NCI-H1930 (cell line): ENCODE measurements at regions not wholly inside any gene's neighbourhood (a gene's known extent, or its start where the extent isn't known, plus 50 kb on each side); places are given as distances from the start of the nearest gene placed in this dataset.

Experiments
- DNase-seq, 2 experiments: peaks; one replicate each; lab custom pipeline; 2025; lab: John Stamatoyannopoulos, UW

- no peak for DNase-seq
Observed at GRCh38 chr16:81185416-81185815, 53.1 kb upstream of the BCO1 start.

- peak; percentile 6 to 38 for DNase-seq
Observed at GRCh38 chr16:81181013-81181720, 57.3 kb upstream of the BCO1 start.

GRCh38 chr16:81180578-81180977 is 57.9 kb upstream of the BCO1 start:
- DNase-seq = no peak

- no peak for DNase-seq
Observed at GRCh38 chr16:81179219-81179618, 59.3 kb upstream of the BCO1 start.

GRCh38 chr16:81175325-81175891 is 63.1 kb upstream of the BCO1 start:
- DNase-seq = no peak

- no peak for DNase-seq
Observed at GRCh38 chr16:81174644-81175324, 63.7 kb upstream of the BCO1 start.

GRCh38 chr16:81172769-81173658 is 65.5 kb upstream of the BCO1 start:
- DNase-seq = no peak

GRCh38 chr16:81170824-81171223 is 67.7 kb upstream of the BCO1 start:
- no peak for DNase-seq

GRCh38 chr16:81168406-81168805 is 70.1 kb upstream of the BCO1 start:
- DNase-seq = no peak

GRCh38 chr16:81167851-81168250 is 70.6 kb upstream of the BCO1 start:
- DNase-seq = no peak

GRCh38 chr16:81166417-81167300 is 70.5 kb upstream of the GCSH start:
- no peak for DNase-seq

- DNase-seq = no peak
Observed at GRCh38 chr16:81165411-81166097, 69.4 kb upstream of the GCSH start.

- no peak for DNase-seq
Observed at GRCh38 chr16:81164958-81165357, 68.8 kb upstream of the GCSH start.

GRCh38 chr16:81164481-81164880 is 68.3 kb upstream of the GCSH start:
- no peak for DNase-seq

- no peak for DNase-seq
Observed at GRCh38 chr16:81163671-81164070, 67.5 kb upstream of the GCSH start.

GRCh38 chr16:81158964-81159363 is 62.8 kb upstream of the GCSH start:
- DNase-seq = no peak

GRCh38 chr16:81155769-81156168 is 59.6 kb upstream of the GCSH start:
- DNase-seq = no peak

GRCh38 chr16:81151648-81152310 is 55.6 kb upstream of the GCSH start:
- no peak for DNase-seq

- no peak for DNase-seq
Observed at GRCh38 chr16:81149614-81150013, 53.4 kb upstream of the GCSH start.

- DNase-seq = no peak
Observed at GRCh38 chr16:81148277-81148676, 52.1 kb upstream of the GCSH start.
